GM18511 (cell line): ENCODE measurements at regions not wholly inside any gene's neighbourhood (a gene's known extent, or its start where the extent isn't known, plus 50 kb on each side); places are given as distances from the start of the nearest gene placed in this dataset.

ENCODE experiments used
- ATAC-seq: cut with Tn5 transposase; IDR thresholded peaks from one replicate; pipeline ENCODE4 v1.9.1; 2021; ENCODE audit warnings: mild to moderate bottlenecking, moderate library complexity; ENCODE audit not compliant: unreplicated experiment

- no peak for ATAC-seq
Measured at GRCh38 chr4:37165844-37166243, 78.7 kb upstream of the NWD2 start.

- ATAC-seq = no peak
Measured at GRCh38 chr4:37169956-37170355, 74.6 kb upstream of the NWD2 start.

GRCh38 chr4:37188100-37188499 is 56.4 kb upstream of the NWD2 start:
- ATAC-seq = no peak
